Stomach (tissue), 4 donors: ENCODE measurements at regions not wholly inside any gene's neighbourhood (a gene's known extent, or its start where the extent isn't known, plus 50 kb on each side); places are given as distances from the start of the nearest gene placed in this dataset.

ENCODE experiments used
- CTCF ChIP-seq, 7 experiments: fragments of 450-650 bp in 4 of 7; fragments of 200-600 bp in 3 of 7; sonication (generic) in 3 of 7; IDR thresholded peaks; one replicate each; pipeline ENCODE4 v1.5.1; 2016 to 2019; ENCODE audit warnings: antibody characterized with exemption in 7 of 7, control low read depth in 2 of 7, mild to moderate bottlenecking in 1 of 7
- EP300 ChIP-seq: sonication (generic); formaldehyde crosslinking; IDR thresholded peaks from one replicate; pipeline ENCODE4 v1.6.1; 2017; ENCODE audit warnings: antibody characterized with exemption

- TF ChIP-seq CTCF (IDR thresholded peaks at IDR 0.05) (no peak), EP300 (no peak)
These were observed 238.2 kb downstream of the MREG start for GRCh38 chr2:215775106-215775505.
